GM21447 (cell line): ENCODE measurements at regions not wholly inside any gene's neighbourhood (a gene's known extent, or its start where the extent isn't known, plus 50 kb on each side); places are given as distances from the start of the nearest gene placed in this dataset.
"Not testable (repeated sequence)": the region's sequence is repeated elsewhere in the genome, so short reads cannot be mapped to it uniquely, and the experiment has no call there.

Source experiments
- ATAC-seq: cut with Tn5 transposase; IDR thresholded peaks from one replicate; pipeline ENCODE4 v1.9.1; 2021; ENCODE audit not compliant: unreplicated experiment

DNA sequence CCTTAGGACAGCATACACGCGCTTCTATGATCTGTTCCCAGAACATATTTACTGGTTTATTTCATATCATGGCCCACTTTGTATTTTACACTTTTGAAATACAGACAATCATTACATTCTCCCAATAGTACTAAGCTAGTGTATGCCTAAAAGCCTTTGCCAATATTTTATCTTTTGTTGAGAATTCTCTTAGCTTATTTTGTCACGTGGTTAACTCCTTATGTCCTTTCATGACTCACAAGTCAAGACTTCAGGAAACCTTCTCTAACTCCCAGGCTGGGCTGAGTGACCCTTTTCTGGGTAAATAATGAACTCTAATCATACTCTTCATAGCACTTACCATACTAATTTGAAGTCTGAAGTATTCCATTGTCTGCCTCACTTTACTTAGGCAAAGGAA is 444.8 kb downstream of the ZNF33B start:
- ATAC-seq, result not testable (repeated sequence)

DNA sequence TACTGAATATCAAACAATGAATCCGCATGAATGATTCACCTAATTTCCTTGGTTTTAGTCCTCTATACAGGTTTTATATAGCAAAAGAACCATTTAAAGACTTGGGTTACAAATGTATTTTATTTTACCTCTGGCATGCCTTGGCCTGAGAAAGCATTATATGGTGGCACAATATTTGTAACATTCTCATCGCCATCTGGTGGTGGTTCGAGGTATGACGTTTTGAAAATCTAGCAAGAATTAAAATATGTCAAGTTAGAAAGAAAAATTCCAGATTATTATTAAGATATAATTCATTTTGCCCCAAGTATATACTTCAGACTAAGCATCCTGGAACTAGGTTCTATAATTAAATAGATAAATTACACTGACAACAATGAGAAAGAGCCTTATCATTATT is 445.9 kb downstream of the ZNF33B start:
- not testable (repeated sequence) for ATAC-seq

DNA sequence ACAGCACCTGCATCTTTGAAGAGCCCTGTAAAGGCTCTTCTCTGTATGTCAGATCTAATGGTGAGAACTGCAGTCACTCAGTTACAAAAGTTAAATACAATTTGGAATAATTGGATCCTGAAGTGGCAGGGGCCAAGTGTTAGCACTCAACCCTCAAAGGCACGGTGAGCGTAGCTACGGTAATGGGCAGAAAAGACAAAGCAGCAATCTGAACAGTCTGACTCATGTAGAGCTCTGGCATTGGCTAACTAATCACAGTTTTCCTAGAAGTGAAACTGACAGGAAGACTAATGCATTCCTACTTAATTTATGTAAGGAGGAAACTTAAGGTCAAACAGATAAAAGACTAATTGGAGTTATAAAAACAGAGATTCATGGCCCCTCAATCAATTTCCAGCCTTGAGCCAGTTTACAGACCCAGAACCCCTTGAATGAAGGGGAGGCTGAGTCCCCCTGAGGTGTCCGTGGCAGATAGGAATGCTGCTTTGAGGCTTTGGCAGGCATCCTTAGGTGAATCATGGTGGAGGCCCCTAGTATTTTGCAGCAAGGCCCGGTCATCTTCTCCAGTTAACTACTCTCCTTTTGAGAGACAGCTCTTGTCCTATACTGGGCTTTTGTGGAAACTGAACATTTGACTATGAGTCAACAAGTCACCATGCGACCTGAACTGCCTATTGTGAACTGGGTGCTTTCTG is 450.7 kb downstream of the ZNF33B start:
- not testable (repeated sequence) for ATAC-seq

DNA sequence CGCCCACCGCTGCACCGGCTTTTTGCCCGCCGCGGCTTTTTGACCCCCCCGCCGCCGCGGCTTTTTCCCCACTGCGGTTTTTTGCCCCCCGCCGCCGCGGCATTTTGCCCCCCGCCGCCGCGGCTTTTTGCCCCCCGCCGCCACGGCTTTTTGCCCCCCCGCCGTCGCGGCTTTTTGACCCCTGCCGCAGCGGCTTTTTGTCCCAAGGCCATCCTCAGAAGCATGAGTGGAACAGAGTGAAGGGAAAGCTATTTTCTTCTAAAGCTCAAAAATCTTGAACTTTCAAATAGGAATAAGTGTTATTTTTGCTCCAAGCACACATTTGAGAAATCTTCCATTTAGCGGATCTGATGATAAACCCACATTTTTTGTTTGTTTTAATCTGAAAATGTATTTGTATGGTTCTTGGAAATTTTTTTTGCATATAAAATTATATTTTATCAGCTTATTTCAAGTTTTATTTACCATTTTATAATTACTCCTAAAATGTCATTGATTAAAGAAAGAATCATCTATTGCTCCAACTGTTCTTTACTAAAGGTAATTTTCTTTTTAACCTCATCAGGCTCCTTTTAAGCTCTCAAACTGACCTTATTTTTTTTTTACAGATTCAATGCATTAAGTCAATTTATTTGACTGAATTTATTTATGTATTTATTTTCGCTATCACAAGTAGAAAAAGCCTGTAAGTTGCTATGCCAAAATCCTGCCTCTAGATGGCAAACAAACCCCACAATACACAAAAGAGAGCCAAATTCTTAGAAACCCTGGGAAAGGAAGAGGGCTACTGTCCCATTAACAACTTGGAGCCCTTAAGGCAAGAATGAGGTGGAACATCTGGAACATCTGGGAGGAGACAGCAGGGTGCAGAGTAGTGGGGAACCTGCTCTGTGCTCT is 460.3 kb downstream of the ZNF33B start:
- ATAC-seq, result not testable (repeated sequence)

DNA sequence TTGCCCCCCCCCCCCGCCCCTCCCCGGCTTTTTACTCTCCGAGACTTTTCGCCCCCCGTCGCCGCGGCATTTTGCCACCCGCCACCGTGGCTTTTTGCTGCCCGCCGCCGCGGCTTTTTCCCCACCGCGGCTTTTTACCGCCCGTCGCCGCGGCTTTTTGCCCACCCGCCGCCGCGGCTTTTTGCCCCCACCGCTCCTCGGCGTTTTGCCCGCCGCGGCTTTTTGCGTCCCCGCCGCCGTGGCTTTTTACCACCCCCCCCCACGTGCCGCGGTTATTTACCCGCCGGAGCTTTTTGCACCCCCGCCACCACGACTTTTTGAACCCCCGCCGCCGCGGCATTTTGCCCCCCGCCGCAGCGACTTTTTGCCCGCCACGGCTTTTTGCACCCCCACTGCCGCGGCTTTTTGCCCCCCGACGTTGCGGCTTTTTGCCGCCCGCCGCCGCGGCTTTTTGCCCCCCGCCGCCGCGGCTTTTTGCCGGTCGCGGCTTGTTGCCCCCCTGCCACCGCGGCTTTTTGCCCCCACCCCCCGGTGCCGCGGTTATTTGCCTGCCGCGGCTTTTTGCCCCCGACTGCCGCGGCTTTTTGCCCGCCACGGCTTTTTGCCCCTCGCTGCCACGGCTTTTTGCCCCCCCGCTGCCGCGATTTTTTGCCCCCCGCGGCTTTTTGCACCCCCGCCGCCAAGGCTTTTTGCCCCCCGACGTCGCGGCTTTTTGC is 461.1 kb downstream of the ZNF33B start:
- no peak for ATAC-seq

DNA sequence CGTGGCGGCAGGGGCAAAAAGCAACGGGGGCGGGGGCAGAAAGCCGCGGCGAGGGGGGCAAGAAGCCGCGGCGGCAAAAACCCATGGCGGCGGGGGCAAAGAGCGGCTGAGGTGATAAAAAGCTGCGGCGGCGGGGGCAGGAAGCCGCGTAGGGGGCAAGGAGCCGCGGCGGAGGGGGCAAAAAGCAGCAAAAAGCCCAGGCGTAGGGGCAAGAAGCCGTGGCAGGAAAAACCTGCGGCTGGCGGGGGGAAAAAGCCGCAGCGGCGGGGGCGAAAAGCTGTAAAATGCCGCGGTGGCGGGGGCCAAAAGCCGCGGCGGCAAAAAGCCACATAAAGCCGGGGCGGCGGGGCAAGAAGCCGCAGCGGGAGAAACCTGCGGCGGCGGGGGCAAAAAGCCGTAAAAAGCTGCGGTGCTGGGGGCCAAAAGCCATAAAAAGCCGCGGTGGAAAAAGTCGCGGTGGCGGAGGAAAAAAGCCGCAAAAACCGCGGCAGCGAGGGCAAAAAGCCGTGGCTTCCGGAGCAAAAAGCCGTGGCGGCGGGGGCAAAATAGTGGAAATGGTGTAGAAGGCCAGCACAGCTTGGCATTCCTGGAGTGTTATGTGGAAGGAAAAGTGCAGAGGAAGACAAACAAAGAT is 487.8 kb downstream of the ZNF33B start:
- no peak for ATAC-seq

DNA sequence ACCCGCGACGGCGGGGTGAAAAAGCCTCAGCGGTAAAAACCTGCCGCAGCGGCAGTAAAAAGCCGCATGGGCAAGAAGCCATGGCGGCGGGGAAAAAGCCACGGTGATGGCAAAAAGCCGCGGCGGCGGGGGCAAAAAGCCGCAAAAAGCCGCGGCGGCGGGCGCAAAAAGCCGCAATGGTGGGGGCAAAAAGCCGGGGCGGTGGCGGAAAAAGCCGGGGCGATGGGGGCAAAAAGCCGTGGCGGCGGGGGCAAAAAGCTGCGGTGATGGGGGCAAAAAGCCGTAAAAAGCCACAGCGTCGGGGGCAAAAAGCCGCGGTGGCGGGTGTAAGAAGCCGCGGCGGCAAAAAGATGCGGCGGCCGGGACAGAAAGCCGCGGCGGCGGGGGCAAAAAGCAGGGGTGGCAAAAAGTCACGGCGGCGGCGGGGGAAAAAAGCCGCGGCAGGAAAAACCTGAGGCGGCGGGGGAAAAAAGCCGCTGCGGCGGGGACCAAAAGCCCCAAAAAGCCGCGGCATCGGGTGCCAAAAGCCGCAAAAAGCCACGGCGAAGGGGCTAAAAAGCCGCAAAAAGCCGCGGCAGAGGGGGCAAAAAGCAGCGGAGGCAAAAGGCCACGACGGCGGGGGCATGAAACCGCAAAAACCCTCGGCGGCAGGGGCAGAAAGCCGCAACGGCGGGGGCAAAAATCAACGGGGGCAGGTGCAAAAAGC is 488.5 kb downstream of the ZNF33B start:
- no peak for ATAC-seq

DNA sequence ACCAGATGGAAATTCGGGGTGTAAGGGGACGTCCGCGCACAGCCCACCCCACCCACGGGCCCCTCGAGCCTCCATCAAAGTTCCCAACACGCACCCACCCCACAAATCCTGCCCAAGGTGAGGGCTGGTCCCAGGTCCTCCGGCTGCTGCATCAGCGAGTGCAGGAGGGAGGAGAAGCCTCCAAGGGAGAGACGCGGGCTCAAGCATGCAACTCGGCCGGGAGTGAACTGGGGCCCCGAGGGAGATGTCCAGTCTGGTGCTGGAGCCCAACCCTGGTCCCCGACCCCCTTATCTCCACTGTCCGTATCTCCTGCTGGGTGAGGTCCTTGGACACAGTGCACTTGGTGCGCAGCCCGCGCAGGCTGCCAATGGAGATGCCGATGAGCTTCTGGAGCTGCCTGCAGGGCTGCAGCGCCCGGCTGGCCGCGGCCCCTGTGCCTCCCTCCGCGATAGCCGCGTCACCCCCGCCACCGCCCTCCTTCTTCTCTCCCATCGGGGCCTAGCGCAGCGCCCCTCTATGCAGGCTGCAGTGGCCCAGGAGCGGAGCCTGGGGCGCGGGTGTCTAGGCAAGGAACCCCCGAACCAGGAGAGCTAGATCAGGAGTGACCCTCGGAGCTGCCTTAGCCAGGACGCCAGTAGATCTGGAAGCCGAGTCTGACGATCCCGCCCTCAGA is 489.2 kb downstream of the ZNF33B start:
- ATAC-seq, result no peak

DNA sequence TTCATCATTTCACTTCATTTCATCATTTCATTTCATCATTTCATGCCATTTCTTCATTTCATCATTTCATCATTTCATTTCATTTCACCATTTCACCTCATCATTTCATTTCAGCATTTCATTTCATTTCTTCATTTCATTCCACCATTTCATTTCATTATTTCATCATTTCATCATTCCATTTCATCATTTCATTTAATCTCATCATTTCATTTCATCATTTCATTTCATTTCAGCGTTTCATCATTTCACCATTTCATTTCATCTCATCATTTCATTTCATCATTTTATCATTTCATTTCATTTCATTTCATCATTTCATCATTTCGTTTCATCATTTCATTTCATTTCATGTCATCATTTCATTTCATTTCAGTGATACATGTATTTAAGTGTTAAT is 492.2 kb downstream of the ZNF33B start:
- ATAC-seq, result not testable (repeated sequence)

DNA sequence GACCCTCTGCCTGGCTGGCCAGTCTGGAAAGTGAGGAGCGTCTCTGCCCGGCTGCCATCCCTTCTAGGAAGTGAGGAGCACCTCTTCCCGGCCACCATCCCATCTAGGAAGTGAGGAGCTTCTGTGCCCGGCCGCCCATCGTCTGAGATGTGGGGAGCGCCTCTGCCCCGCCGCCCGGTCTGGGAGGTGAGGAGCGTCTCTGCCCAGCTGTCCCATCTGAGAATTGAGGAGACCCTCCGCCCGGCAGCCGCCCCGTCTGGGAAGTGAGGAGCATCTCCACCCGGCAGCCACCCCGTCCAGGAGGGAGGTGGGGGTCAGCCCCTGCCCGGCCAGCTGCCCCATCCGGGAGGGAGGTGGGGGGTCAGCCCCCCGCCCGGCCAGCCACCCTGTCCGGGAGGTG is 500.3 kb downstream of the ZNF33B start:
- ATAC-seq, result not testable (repeated sequence)

DNA sequence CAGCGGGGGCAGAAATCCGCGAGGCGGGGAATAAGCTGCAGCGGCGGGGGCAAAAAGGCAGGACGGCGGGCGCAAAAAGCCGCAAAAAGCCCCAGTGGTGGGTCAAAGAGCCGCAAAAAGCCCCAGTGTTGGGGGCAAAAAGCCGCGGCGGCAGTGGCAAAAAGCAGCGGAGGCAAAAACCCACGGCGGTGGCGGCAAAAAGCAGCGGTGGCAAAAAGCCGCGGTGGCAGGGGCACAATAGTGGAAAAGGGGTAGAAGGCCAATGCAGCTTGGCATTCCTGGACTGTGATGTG is 525.3 kb downstream of the ZNF33B start:
- no peak for ATAC-seq

DNA sequence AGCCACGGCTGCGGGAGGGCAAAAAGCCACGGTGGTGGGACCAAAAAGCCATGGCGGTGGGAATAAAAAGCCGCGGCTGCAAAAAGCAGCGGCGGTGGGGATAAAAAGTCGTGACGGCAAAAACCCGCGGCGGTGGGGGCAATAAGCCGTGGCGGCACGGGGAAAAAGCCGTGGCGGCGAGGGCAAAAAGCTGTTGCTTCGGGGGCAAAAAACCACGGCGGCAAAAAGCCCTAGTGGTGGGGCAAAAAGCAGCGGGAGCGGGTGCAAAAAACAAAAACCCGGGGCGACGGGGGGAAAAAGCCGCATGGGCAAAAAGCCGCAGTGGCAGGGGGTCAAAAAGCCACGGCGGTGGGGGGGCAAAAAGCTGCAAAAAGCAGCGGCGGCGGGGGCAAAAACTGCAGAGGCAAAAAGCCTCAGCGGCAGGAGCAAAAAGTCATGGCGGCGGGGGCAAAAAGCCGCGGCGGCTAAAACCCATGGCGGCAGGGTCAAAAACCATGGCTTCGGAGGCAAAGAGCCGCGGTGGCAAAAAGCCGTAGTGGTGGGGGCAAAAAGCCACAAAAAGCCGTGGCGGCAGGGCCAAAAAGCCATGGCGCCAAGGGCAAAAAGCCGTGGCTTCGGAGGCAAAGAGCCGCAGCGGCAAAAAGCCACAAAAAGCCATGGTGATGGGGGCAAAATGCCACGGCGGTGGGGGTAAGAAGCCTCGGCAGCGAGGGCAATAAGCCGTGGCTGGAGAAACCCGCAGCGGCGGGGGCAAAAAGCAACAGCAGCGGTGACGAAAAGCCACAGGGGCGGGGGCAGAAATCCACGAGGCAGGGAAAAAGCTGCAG is 525.8 kb downstream of the ZNF33B start:
- ATAC-seq, result no peak

DNA sequence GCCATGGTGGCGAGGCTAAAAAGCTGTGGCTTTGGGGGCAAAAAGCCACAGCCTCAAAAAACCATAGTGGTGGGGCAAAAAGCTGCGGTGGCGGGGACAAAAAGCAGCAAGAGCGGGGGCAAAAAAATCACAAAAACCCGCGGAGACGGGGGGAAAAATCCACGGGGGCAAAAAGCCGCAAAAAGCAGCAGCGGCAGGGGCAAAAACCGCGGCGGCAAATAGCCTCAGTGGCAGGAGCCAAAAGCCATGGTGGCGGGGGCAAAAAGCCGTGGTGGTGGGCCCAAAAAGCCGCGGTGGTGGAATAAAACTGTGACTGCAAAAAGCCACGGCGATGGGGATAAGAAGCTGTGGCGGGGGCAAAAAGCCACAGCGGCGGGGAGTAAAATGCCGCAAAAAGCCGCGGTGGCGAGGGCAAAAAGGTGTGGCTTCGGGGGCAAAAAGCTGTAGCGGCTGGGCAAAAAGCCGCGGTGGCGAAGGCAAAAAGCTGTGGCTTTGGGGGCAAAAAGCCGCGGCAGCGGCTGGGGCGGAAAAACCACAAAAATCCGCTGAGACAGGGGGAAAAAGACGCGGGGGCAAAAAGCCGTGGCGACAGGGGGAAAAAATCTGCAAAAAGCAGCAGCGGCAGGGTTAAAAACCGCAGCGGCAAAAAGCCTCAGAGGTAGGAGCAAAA is 526.6 kb downstream of the ZNF33B start:
- ATAC-seq, result no peak

DNA sequence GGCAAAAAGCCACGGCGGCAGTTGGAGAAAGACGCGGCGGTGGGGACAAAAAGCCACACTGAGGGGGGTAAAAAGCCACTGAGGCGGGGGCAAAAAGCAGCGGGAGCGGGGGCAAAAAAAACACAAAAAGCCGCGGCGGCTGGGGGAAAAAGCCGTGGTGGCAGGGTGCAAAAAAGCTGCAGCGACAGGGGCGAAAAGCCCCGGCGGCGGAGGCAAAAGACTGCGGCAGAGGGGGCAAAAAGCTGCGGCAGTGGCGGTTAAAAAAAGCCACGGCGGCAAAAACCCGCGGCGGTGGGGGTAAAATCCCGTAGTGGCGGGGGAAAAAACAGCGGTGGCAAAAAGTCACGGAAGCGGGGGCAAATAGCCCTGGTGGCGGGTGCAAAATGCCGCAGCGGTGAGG is 527.3 kb downstream of the ZNF33B start:
- ATAC-seq, result no peak
